Activated B cell treated with CpG ODN at 0.5 μM for 24 hours (primary cell): ENCODE measurements at regions not wholly inside any gene's neighbourhood (a gene's known extent, or its start where the extent isn't known, plus 50 kb on each side); places are given as distances from the start of the nearest gene placed in this dataset.

ENCODE experiments used
- ATAC-seq: fragments of 200-7000 bp; cut with Tn5 transposase; one replicate; pipeline ENCODE4 v1.10.0; 2021; ENCODE audit warnings: low read depth, mild to moderate bottlenecking, moderate library complexity
- CTCF ChIA-PET: fragments of 350-600 bp; sonication (Branson Sonifier 250); formaldehyde crosslinking; loops from one replicate; lab custom pipeline; 2021; ENCODE audit warnings: antibody characterized with exemption; lab: Charles Lee
- POLR2A ChIA-PET: fragments of 350-600 bp; sonication (Branson Sonifier 250); formaldehyde crosslinking; loops from one replicate; lab custom pipeline; 2021; ENCODE audit warnings: antibody characterized with exemption; lab: Charles Lee
- DNase-seq: peaks from one replicate; pipeline ENCODE4 v3.0.0; 2022
- H3K27ac Mint-ChIP-seq: one replicate; pipeline ENCODE4 v1.8.0; 2020; ENCODE audit warnings: mixed read lengths
- H3K27me3 Mint-ChIP-seq: one replicate; pipeline ENCODE4 v1.8.0; 2021; ENCODE audit warnings: mixed read lengths
- H3K36me3 Mint-ChIP-seq: one replicate; pipeline ENCODE4 v1.8.0; 2021; ENCODE audit warnings: low read depth, mixed read lengths
- H3K4me1 Mint-ChIP-seq: one replicate; pipeline ENCODE4 v1.8.0; 2021; ENCODE audit warnings: mixed read lengths
- H3K4me3 Mint-ChIP-seq: one replicate; pipeline ENCODE4 v1.8.0; 2020; ENCODE audit warnings: mild to moderate bottlenecking, mixed read lengths
- H3K9me3 Mint-ChIP-seq: one replicate; pipeline ENCODE4 v1.8.0; 2020; ENCODE audit warnings: mixed read lengths
- intact Hi-C: fragments of 100-400 bp; cut with micrococcal nuclease; formaldehyde crosslinking; loops from one replicate; pipeline ENCODE4 v1.15.1; 2024
- TF ChIP-seq, protein P1 (sequence below): fragments of 200-600 bp; IDR thresholded peaks from one replicate; pipeline ENCODE4 v1.8.0; 2022; ENCODE audit warnings: antibody characterized with exemption, mild to moderate bottlenecking

DNA sequence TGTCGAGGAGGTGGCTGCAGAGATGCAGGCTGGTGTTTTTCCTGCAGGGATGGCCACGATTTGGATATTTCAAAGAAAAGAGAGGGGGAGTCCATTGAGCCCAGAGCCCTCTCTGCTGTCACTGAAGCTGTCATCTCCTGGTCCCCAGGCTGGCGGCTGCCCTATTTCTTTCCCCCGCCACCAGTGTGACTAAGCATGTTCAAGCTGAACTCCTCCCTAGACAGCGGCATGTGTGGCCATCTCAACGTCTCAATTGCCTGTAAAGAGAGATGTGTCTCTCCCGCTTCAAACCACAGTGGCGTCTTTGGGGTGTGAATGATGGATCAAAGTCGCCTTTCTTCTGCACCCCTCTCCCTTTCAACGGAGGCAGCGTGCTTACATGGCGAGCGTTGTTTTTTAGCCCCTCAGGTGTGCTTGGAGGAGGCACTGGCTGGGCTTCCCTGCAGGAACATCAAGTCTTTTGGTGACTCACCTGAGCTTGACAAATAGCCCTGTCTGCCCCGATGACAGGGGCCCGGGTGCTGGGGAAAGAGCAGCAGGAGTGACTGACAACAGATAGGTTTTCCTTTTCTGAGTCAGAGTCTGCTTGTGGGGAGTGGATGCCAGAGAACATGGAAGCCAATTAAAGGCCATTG lies 346.4 kb upstream of the AJAP1 start:
- intact Hi-C loops, result no loop called here
- Mint-ChIP-seq H3K27me3 (no peaks in the 10 kb centered on the region), H3K36me3 (no peaks in the 10 kb centered on the region), H3K9me3 (peaks cover 3% of the 10 kb centered on the region), H3K4me1 (no peaks in the 10 kb centered on the region), H3K27ac (no peak overlapping the region), H3K4me3 (no peak overlapping the region)
- DNase-seq (no peak), ATAC-seq (no peak)
- TF ChIP-seq, protein P1, sequence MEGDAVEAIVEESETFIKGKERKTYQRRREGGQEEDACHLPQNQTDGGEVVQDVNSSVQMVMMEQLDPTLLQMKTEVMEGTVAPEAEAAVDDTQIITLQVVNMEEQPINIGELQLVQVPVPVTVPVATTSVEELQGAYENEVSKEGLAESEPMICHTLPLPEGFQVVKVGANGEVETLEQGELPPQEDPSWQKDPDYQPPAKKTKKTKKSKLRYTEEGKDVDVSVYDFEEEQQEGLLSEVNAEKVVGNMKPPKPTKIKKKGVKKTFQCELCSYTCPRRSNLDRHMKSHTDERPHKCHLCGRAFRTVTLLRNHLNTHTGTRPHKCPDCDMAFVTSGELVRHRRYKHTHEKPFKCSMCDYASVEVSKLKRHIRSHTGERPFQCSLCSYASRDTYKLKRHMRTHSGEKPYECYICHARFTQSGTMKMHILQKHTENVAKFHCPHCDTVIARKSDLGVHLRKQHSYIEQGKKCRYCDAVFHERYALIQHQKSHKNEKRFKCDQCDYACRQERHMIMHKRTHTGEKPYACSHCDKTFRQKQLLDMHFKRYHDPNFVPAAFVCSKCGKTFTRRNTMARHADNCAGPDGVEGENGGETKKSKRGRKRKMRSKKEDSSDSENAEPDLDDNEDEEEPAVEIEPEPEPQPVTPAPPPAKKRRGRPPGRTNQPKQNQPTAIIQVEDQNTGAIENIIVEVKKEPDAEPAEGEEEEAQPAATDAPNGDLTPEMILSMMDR, result no peak
- CTCF ChIA-PET, result no interaction called here
- POLR2A ChIA-PET, result no interaction called here

DNA sequence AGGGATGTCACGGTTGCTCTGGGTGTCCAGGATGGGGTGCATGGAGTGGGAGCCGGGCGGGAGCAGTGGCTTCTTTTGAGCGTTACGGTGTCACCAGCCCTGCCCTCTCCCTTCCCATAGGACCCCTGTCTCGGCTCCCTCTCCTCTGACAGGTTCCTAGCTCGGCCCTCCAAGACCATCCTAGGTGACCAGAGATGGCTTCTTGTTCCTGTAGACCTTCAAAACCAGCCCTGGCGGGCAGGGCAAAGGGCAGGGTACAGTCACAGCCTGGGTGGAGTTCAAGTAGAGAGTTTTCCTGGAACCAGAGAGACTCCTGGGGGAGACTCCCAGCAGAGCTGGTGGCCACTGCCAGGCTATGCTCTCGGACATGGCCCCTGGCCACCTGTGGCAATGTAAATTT lies 345.6 kb upstream of the AJAP1 start:
- Mint-ChIP-seq H3K27ac (no peak overlapping the region), H3K9me3 (peaks cover 7% of the 10 kb centered on the region), H3K4me1 (no peaks in the 10 kb centered on the region), H3K4me3 (no peak overlapping the region), H3K27me3 (no peaks in the 10 kb centered on the region), H3K36me3 (no peaks in the 10 kb centered on the region)
- DNase-seq (no peak), ATAC-seq (no peak)
- ChIA-PET CTCF (no interaction called here), POLR2A (no interaction called here)
- TF ChIP-seq, protein P1, result no peak
- intact Hi-C loops, result no loop called here

DNA sequence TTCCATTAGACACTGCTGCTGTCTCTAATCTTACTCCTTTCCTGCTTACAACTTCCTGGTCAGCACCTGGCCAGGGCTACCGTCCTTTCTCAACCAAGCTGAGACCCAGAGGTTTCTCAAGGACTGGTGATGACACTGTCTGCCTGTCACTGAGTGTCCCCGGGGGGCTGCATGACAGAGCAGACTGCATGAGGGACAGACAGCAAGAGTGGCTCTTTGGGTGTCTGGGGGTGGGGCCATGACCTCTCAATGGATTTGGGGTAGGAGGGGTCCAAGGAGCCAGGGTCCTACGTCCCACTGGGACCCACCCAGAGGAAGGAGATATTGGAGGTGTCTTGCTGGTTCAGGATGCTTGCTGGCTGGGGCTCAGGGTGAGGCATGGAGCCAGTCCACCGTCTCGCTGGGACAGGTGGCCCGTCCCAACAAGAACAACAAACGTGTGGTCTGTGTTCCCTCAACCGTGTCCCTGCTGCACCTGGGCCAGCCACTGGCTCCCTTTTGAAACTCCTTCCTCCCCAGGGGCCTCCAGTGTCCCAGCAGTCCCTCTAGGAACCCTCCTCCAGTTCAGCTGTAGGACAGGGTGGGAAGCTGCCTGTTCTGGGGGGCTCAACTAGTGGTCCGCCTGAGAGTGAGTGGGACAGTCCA lies 344.6 kb upstream of the AJAP1 start:
- H3K36me3 Mint-ChIP-seq, result no peaks in the 10 kb centered on the region
- ATAC-seq (no peak), DNase-seq (no peak)
- no peak overlapping the region for H3K27ac Mint-ChIP-seq
- no peaks in the 10 kb centered on the region for H3K4me1 Mint-ChIP-seq
- ChIA-PET CTCF (no interaction called here), POLR2A (no interaction called here)
- no peaks in the 10 kb centered on the region for H3K27me3 Mint-ChIP-seq
- H3K9me3 Mint-ChIP-seq, result peaks cover 11% of the 10 kb centered on the region
- H3K4me3 Mint-ChIP-seq, result no peak overlapping the region
- TF ChIP-seq, protein P1, result no peak
- intact Hi-C loops, result no loop called here

DNA sequence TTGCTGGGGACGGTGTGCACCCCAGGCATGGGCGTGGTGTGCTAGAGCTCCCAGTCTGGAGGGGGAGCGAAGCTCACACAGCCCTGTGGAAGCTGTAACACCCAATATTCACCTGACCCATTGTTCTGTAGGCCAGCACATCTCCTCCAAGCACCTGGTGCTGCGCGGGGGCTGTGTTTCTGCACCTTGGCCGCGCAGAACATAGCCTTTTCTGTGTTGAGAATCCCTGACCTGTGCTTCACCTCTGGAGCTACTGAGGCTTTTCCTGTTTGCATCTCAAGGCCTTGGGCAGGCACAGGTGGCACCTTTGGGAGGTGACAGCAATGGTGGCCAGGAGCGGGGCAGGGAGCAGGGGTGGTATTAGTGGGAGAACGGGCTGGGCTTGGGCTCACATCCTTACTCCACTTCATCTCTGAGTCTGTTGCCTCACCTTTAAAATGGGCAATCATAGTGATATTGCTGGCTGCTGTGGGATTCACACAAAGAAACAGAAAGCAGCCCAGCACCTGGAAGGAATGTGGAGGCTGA lies 343.9 kb upstream of the AJAP1 start:
- POLR2A ChIA-PET, result no interaction called here
- no peak overlapping the region for H3K27ac Mint-ChIP-seq
- no peaks in the 10 kb centered on the region for H3K27me3 Mint-ChIP-seq
- intact Hi-C loops, result no loop called here
- peaks cover 16% of the 10 kb centered on the region for H3K9me3 Mint-ChIP-seq
- ATAC-seq (no peak), DNase-seq (no peak)
- no peak overlapping the region for H3K4me3 Mint-ChIP-seq
- H3K4me1 Mint-ChIP-seq, result no peaks in the 10 kb centered on the region
- CTCF ChIA-PET, result no interaction called here
- no peaks in the 10 kb centered on the region for H3K36me3 Mint-ChIP-seq
- TF ChIP-seq, protein P1, result no peak

DNA sequence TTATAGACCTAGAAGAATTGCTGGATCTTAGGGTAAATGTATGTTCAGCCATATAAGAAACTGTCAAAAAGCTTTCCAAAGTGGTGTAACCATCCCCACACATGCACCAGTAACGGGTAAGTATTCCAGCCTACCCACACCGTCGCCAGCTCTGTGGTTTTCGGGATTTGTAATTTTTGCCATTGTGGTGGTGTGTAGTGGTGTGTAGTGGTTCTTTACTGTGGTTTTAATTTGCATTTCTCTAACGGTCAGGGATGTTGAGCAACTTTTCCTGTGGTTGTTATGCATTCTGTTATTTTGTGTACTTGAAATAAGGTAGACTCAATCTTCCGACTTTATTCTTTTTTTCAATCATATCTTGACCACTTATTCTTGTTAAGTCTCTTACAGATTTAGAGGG lies 342.4 kb upstream of the AJAP1 start:
- TF ChIP-seq, protein P1, result no peak
- ATAC-seq (no peak), DNase-seq (no peak)
- Mint-ChIP-seq H3K9me3 (peaks cover 18% of the 10 kb centered on the region), H3K4me3 (no peak overlapping the region), H3K36me3 (no peaks in the 10 kb centered on the region), H3K27me3 (no peaks in the 10 kb centered on the region), H3K27ac (no peak overlapping the region), H3K4me1 (no peaks in the 10 kb centered on the region)
- POLR2A ChIA-PET, result no interaction called here
- intact Hi-C loops, result no loop called here
- CTCF ChIA-PET, result no interaction called here
